Esophagus muscularis mucosa (tissue), 4 donors: ENCODE measurements at regions not wholly inside any gene's neighbourhood (a gene's known extent, or its start where the extent isn't known, plus 50 kb on each side); places are given as distances from the start of the nearest gene placed in this dataset.
"Not testable (repeated sequence)": the region's sequence is repeated elsewhere in the genome, so short reads cannot be mapped to it uniquely, and the experiment has no call there.

ENCODE experiments used
- EP300 ChIP-seq: sonication (generic); formaldehyde crosslinking; IDR thresholded peaks from one replicate; pipeline ENCODE4 v1.6.1; 2017; ENCODE audit warnings: antibody characterized with exemption
- POLR2A ChIP-seq: fragments of 450-650 bp; IDR thresholded peaks from one replicate; pipeline ENCODE4 v1.6.1; 2017; ENCODE audit warnings: antibody characterized with exemption, moderate library complexity, mild to moderate bottlenecking, low read depth
- POLR2AphosphoS5 ChIP-seq, 2 donors: sonication (generic); formaldehyde crosslinking; IDR thresholded peaks; one replicate each; pipeline ENCODE4 v1.6.1; 2017; ENCODE audit warnings: antibody characterized with exemption in 2 of 2
- TF ChIP-seq, protein P1 (sequence below), 3 experiments: fragments of 200-600 bp in 2 of 3; fragments of 450-650 bp in 1 of 3; sonication (generic) in 2 of 3; IDR thresholded peaks; one replicate each; pipeline ENCODE4 v1.5.1; 2017 to 2019; ENCODE audit warnings: antibody characterized with exemption in 3 of 3, mild to moderate bottlenecking in 2 of 3, moderate library complexity in 1 of 3

DNA sequence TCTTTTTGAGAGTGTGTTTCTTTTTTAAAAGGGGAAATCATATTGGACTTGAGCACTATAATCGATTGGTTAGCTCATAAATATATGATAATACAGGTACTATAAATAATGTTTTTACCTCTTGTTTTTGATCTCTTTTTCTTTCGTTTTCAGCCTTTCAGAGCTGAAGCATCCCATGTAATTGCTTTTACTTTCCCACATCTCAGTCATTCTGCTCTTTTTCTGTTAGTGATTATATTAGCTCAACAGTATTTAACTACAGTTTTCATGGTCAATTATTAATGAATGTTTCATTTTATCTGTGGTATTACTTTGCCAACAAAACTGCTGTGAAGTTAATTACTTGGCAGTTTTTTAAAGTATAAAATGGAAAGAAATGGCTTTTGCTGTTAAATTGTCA, 811.1 kb downstream of the PRIM2 start:
- TF ChIP-seq EP300; POLR2A; POLR2AphosphoS5 (IDR thresholded peaks at IDR 0.05): not testable (repeated sequence)
- TF ChIP-seq, protein P1, sequence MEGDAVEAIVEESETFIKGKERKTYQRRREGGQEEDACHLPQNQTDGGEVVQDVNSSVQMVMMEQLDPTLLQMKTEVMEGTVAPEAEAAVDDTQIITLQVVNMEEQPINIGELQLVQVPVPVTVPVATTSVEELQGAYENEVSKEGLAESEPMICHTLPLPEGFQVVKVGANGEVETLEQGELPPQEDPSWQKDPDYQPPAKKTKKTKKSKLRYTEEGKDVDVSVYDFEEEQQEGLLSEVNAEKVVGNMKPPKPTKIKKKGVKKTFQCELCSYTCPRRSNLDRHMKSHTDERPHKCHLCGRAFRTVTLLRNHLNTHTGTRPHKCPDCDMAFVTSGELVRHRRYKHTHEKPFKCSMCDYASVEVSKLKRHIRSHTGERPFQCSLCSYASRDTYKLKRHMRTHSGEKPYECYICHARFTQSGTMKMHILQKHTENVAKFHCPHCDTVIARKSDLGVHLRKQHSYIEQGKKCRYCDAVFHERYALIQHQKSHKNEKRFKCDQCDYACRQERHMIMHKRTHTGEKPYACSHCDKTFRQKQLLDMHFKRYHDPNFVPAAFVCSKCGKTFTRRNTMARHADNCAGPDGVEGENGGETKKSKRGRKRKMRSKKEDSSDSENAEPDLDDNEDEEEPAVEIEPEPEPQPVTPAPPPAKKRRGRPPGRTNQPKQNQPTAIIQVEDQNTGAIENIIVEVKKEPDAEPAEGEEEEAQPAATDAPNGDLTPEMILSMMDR (IDR thresholded peaks at IDR 0.05) = not testable (repeated sequence)
